ENCODE measurements at regions not wholly inside any gene's neighbourhood (a gene's known extent, or its start where the extent isn't known, plus 50 kb on each side); places are given as distances from the start of the nearest gene placed in this dataset.
"Not testable (repeated sequence)": the region's sequence is repeated elsewhere in the genome, so short reads cannot be mapped to it uniquely, and the experiment has no call there.

DNA sequence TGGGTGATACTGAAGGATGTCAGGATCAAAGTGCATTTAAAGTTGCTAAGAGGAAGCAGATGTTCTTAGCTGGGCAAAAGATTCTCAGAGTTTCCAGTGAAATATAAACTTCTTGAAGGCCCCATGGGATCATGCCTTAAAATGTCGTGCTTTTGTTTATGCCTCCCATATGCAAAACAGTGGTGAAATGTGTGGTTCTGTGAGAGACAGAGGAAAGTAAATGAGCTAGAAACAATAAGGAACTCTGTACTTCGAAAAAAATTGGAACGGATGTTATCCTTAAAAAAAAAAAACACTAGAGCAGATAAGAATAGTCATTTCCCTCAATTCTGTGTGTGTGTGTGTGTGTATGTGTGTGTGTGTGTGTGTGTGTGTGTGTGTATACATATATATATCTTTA lies 497.0 kb upstream of the TBL1XR1 start:
- TF ChIP-seq MAX (IDR thresholded peaks at IDR 0.05; ENCODE audit: low read depth, low read length) (no peak), MYC (IDR thresholded peaks at IDR 0.05; ENCODE audit: low read depth, low read length) (no peak), POLR2A (IDR thresholded peaks at IDR 0.05; ENCODE audit: extremely low read depth, insufficient read length) (no peak)
- TF ChIP-seq, protein P1, sequence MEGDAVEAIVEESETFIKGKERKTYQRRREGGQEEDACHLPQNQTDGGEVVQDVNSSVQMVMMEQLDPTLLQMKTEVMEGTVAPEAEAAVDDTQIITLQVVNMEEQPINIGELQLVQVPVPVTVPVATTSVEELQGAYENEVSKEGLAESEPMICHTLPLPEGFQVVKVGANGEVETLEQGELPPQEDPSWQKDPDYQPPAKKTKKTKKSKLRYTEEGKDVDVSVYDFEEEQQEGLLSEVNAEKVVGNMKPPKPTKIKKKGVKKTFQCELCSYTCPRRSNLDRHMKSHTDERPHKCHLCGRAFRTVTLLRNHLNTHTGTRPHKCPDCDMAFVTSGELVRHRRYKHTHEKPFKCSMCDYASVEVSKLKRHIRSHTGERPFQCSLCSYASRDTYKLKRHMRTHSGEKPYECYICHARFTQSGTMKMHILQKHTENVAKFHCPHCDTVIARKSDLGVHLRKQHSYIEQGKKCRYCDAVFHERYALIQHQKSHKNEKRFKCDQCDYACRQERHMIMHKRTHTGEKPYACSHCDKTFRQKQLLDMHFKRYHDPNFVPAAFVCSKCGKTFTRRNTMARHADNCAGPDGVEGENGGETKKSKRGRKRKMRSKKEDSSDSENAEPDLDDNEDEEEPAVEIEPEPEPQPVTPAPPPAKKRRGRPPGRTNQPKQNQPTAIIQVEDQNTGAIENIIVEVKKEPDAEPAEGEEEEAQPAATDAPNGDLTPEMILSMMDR (IDR thresholded peaks at IDR 0.05; ENCODE audit: low read depth, low read length): no peak
- DNase-seq (ENCODE audit: low read depth): no peak
- H3K4me3 ChIP-seq (ENCODE audit: low read depth, low read length): no peak overlapping the region

DNA sequence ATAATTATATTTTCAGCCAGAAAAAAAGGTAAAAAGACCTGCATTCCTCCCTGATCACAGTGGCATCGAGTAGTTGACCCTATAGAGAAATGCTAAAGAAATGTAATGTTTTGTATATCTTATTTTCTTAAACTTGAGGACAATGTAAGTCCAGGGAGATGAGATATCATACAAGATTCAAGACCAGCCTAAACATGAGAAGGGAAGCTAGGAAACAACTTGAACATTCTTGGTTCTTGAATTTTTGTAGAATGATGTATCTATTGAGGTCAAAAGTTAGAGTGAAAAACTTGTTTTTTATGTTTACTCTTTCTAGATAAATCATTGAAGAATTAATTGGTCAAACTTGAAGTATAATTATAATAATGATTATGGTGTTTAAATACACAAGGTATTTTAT lies 497.7 kb upstream of the TBL1XR1 start:
- H3K4me3 ChIP-seq (ENCODE audit: low read depth, low read length): no peak overlapping the region
- no peak for DNase-seq (ENCODE audit: low read depth)
- no peak for TF ChIP-seq MAX (IDR thresholded peaks at IDR 0.05; ENCODE audit: low read depth, low read length)
- TF ChIP-seq, protein P1 (IDR thresholded peaks at IDR 0.05; ENCODE audit: low read depth, low read length): no peak
- no peak for TF ChIP-seq POLR2A (IDR thresholded peaks at IDR 0.05; ENCODE audit: extremely low read depth, insufficient read length)

DNA sequence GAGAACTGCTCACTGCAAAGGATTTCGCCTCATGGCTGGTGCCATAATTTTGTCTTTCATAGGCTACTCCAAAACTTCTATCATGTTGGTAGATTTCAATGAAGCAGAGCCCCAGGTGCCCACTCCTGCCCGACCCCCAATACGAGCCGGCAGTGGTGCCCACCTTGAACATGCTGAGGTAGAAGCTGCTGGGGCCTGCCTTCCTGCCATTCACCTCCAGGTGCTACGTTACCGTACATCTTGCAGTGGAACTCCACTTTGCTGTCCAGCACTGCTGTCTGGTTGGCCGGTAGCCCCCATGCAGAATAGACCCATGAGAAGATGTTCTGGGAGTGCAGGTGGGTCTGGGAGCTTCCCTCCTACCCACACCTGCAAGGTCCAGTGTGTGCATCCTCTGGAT lies 502.8 kb upstream of the TBL1XR1 start:
- no peak for DNase-seq (ENCODE audit: low read depth)
- H3K4me3 ChIP-seq (ENCODE audit: low read depth, low read length): no peak overlapping the region
- TF ChIP-seq MYC (IDR thresholded peaks at IDR 0.05; ENCODE audit: low read depth, low read length) (no peak), POLR2A (IDR thresholded peaks at IDR 0.05; ENCODE audit: extremely low read depth, insufficient read length) (no peak), MAX (IDR thresholded peaks at IDR 0.05; ENCODE audit: low read depth, low read length) (no peak)
- TF ChIP-seq, protein P1 (IDR thresholded peaks at IDR 0.05; ENCODE audit: low read depth, low read length): no peak

- DNase-seq (ENCODE audit: low read depth): no peak
- TF ChIP-seq, protein P1 (IDR thresholded peaks at IDR 0.05; ENCODE audit: low read depth, low read length): no peak
- no peak for TF ChIP-seq MAX (IDR thresholded peaks at IDR 0.05; ENCODE audit: low read depth, low read length)
- no peak for TF ChIP-seq POLR2A (IDR thresholded peaks at IDR 0.05; ENCODE audit: extremely low read depth, insufficient read length)
- TF ChIP-seq MYC (IDR thresholded peaks at IDR 0.05; ENCODE audit: low read depth, low read length): no peak
- no peak overlapping the region for H3K4me3 ChIP-seq (ENCODE audit: low read depth, low read length)
Observed at GRCh38 chr3:177703788-177704187, 506.5 kb upstream of the TBL1XR1 start.

GRCh38 chr3:177705976-177706823 lies 508.9 kb upstream of the TBL1XR1 start:
- DNase-seq (ENCODE audit: low read depth): no peak
- TF ChIP-seq MYC (IDR thresholded peaks at IDR 0.05; ENCODE audit: low read depth, low read length) (no peak), POLR2A (IDR thresholded peaks at IDR 0.05; ENCODE audit: extremely low read depth, insufficient read length) (no peak), MAX (IDR thresholded peaks at IDR 0.05; ENCODE audit: low read depth, low read length) (no peak)
- TF ChIP-seq, protein P1 (IDR thresholded peaks at IDR 0.05; ENCODE audit: low read depth, low read length): no peak
- no peak overlapping the region for H3K4me3 ChIP-seq (ENCODE audit: low read depth, low read length)

GRCh38 chr3:177709470-177709869 lies 512.2 kb upstream of the TBL1XR1 start:
- not testable (repeated sequence) for DNase-seq (ENCODE audit: low read depth); H3K4me3 ChIP-seq (ENCODE audit: low read depth, low read length)
